ENCODE measurements at regions not wholly inside any gene's neighbourhood (a gene's known extent, or its start where the extent isn't known, plus 50 kb on each side); places are given as distances from the start of the nearest gene placed in this dataset.

GRCh38 chr9:18106006-18106560 is 367.9 kb upstream of the ADAMTSL1 start:
- TF ChIP-seq CTCF (IDR thresholded peaks at IDR 0.05) (no peak), POLR2A (IDR thresholded peaks at IDR 0.05) (no peak), EP300 (IDR thresholded peaks at IDR 0.05) (no peak)

All from tibial nerve (tissue), 4 donors.